Chondrocyte (in vitro differentiated cells): ENCODE measurements at regions not wholly inside any gene's neighbourhood (a gene's known extent, or its start where the extent isn't known, plus 50 kb on each side); places are given as distances from the start of the nearest gene placed in this dataset.

Source experiments
- DNase-seq: peaks from one replicate; pipeline ENCODE4 v3.0.0; 2021; ENCODE audit warnings: mixed read lengths, low spot score
- H3K27ac Mint-ChIP-seq: one replicate; pipeline ENCODE4 v1.8.0; 2021; ENCODE audit warnings: mild to moderate bottlenecking, moderate library complexity, mixed read lengths; ENCODE audit not compliant: unreplicated experiment
- H3K27me3 Mint-ChIP-seq: 2 replicates; pipeline ENCODE4 v1.8.0; 2021; ENCODE audit warnings: low read depth, mixed read lengths
- H3K36me3 Mint-ChIP-seq: 2 replicates; pipeline ENCODE4 v1.8.0; 2021; ENCODE audit warnings: low read depth, mixed read lengths
- H3K4me1 Mint-ChIP-seq: 2 replicates; pipeline ENCODE4 v1.8.0; 2021; ENCODE audit warnings: low read depth, mild to moderate bottlenecking, mixed read lengths
- H3K4me3 Mint-ChIP-seq: one replicate; pipeline ENCODE4 v1.8.0; 2021; ENCODE audit warnings: mild to moderate bottlenecking, moderate library complexity, mixed read lengths; ENCODE audit not compliant: unreplicated experiment
- H3K9me3 Mint-ChIP-seq: 2 replicates; pipeline ENCODE4 v1.8.0; 2021; ENCODE audit warnings: low read depth, mixed read lengths
- TF ChIP-seq, protein P1 (sequence below): fragments of 200-600 bp; sonication (generic); IDR thresholded peaks from 2 replicates; pipeline ENCODE4 v1.5.0; 2021; ENCODE audit warnings: antibody characterized with exemption, mild to moderate bottlenecking, moderate library complexity

GRCh38 chr4:79611026-79611425, 203.0 kb upstream of the GK2 start:
- peaks cover 8% of the 10 kb centered on the region for H3K4me1 Mint-ChIP-seq
- no peaks in the 10 kb centered on the region for H3K9me3 Mint-ChIP-seq
- H3K36me3 Mint-ChIP-seq = no peaks in the 10 kb centered on the region
- H3K27me3 Mint-ChIP-seq = peaks cover 15% of the 10 kb centered on the region
- no peak overlapping the region for H3K4me3 Mint-ChIP-seq
- DNase-seq = no peak
- H3K27ac Mint-ChIP-seq = no peak overlapping the region
- TF ChIP-seq, protein P1, sequence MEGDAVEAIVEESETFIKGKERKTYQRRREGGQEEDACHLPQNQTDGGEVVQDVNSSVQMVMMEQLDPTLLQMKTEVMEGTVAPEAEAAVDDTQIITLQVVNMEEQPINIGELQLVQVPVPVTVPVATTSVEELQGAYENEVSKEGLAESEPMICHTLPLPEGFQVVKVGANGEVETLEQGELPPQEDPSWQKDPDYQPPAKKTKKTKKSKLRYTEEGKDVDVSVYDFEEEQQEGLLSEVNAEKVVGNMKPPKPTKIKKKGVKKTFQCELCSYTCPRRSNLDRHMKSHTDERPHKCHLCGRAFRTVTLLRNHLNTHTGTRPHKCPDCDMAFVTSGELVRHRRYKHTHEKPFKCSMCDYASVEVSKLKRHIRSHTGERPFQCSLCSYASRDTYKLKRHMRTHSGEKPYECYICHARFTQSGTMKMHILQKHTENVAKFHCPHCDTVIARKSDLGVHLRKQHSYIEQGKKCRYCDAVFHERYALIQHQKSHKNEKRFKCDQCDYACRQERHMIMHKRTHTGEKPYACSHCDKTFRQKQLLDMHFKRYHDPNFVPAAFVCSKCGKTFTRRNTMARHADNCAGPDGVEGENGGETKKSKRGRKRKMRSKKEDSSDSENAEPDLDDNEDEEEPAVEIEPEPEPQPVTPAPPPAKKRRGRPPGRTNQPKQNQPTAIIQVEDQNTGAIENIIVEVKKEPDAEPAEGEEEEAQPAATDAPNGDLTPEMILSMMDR = no peak

- Mint-ChIP-seq H3K36me3 (no peaks in the 10 kb centered on the region), H3K27me3 (peaks cover 11% of the 10 kb centered on the region), H3K4me1 (peaks cover 8% of the 10 kb centered on the region), H3K9me3 (no peaks in the 10 kb centered on the region), H3K4me3 (no peak overlapping the region), H3K27ac (no peak overlapping the region)
- TF ChIP-seq, protein P1 = no peak
- no peak for DNase-seq
These were observed 201.8 kb upstream of the GK2 start for GRCh38 chr4:79609817-79610216.

GRCh38 chr4:79607979-79608378, 200.0 kb upstream of the GK2 start:
- DNase-seq = no peak
- Mint-ChIP-seq H3K4me1 (peaks cover 8% of the 10 kb centered on the region), H3K9me3 (no peaks in the 10 kb centered on the region), H3K27me3 (peaks cover 14% of the 10 kb centered on the region), H3K4me3 (no peak overlapping the region), H3K36me3 (no peaks in the 10 kb centered on the region), H3K27ac (no peak overlapping the region)
- TF ChIP-seq, protein P1 = no peak

- H3K9me3 Mint-ChIP-seq = no peaks in the 10 kb centered on the region
- TF ChIP-seq, protein P1 = no peak
- no peak overlapping the region for H3K27ac Mint-ChIP-seq
- H3K36me3 Mint-ChIP-seq = no peaks in the 10 kb centered on the region
- H3K4me3 Mint-ChIP-seq = no peak overlapping the region
- no peaks in the 10 kb centered on the region for H3K4me1 Mint-ChIP-seq
- peaks cover 11% of the 10 kb centered on the region for H3K27me3 Mint-ChIP-seq
- DNase-seq = no peak
These were observed 196.1 kb upstream of the GK2 start for GRCh38 chr4:79604152-79604551.

DNA sequence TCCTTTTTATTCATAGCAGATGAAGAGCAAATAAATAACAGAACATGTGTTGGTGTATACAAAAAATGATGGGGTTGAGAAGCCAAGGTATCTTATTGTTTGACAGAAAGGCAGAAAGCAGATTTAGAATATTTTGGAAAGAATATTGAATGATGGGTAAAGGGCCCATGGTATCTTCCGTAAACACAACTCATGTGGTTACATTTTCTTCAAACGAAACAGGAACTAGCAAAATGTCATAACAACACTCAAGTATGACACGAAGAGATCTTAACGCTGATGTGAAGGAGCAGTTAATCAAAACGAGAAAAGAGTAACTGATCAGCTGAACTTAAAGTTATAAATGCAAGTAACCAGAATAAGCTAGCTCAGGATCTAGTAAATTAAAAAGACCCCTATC, 195.7 kb upstream of the GK2 start:
- Mint-ChIP-seq H3K36me3 (no peaks in the 10 kb centered on the region), H3K27me3 (peaks cover 11% of the 10 kb centered on the region), H3K9me3 (no peaks in the 10 kb centered on the region), H3K4me3 (no peak overlapping the region), H3K4me1 (no peaks in the 10 kb centered on the region), H3K27ac (no peak overlapping the region)
- DNase-seq = no peak
- TF ChIP-seq, protein P1 = no peak
